HG02763 (cell line): ENCODE measurements at regions not wholly inside any gene's neighbourhood (a gene's known extent, or its start where the extent isn't known, plus 50 kb on each side); places are given as distances from the start of the nearest gene placed in this dataset.
"Not testable (repeated sequence)": the region's sequence is repeated elsewhere in the genome, so short reads cannot be mapped to it uniquely, and the experiment has no call there.

Experiments used
- ATAC-seq: cut with Tn5 transposase; IDR thresholded peaks from one replicate; pipeline ENCODE4 v1.9.1; 2021; ENCODE audit warnings: mild to moderate bottlenecking, moderate library complexity; ENCODE audit not compliant: unreplicated experiment

GRCh38 chr4:107470173-107470572 lies 249.9 kb downstream of the PAPSS1 start:
- no peak for ATAC-seq

DNA sequence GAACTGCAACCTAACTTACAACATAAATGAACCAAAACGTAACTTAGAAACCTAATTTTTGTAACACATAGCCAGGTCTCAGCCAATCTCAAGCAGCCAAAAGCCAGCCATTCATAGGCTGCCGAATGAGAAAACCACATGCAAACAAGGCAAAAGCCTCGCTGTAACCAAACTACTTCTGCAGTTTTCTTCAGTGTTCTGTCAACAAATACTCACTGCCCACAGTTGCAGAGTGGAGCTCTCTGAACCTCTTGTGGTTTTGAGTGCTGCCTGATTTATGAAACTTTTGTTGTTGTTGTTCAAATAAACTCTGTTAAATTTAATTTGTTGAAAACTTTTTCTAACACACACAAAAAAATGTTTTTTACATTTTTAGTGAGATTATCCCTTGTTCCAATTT lies 251.2 kb downstream of the PAPSS1 start:
- ATAC-seq = no peak

DNA sequence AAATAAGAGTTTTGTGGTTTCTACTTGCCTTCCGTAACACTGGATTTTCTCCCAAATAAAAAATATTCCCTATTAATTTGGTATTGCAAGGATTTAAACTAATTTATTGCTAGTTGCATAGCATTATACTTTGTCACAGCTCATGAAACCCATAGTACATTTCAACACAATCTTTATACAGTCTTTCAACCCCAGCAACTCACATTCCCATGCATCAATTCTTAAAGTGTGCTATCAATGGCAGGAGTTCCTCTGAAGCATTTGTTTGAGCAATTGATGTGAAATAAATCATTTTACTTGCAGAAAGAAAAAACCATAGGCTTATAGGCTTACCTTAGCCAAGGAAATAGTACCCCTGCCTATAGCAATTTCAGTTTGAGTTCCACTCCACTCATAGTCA lies 251.9 kb downstream of the PAPSS1 start:
- ATAC-seq = no peak

DNA sequence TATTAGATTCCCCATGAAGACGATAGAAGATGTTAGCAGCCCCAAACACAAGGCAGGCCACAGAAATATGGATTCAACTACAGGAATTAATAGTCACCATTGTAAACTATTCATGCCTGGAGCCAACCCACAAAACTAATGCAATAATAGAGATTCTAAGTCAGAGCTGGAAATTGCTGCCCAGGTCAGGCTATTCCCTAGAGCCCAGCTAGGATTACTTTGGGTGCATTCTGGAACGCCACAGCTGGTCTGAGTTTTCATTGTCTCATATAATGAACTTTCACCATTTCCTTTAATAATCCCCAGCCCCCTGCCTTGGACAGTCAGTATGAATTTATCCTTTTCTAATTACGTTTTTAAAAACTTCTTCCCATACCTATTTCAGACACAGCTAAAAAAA lies 252.6 kb downstream of the PAPSS1 start:
- no peak for ATAC-seq

GRCh38 chr4:107458194-107458593 lies 261.8 kb downstream of the PAPSS1 start:
- ATAC-seq = no peak

GRCh38 chr4:107453987-107454386 lies 266.0 kb downstream of the PAPSS1 start:
- ATAC-seq = no peak

GRCh38 chr4:107452717-107453630 lies 267.1 kb downstream of the PAPSS1 start:
- no peak for ATAC-seq

DNA sequence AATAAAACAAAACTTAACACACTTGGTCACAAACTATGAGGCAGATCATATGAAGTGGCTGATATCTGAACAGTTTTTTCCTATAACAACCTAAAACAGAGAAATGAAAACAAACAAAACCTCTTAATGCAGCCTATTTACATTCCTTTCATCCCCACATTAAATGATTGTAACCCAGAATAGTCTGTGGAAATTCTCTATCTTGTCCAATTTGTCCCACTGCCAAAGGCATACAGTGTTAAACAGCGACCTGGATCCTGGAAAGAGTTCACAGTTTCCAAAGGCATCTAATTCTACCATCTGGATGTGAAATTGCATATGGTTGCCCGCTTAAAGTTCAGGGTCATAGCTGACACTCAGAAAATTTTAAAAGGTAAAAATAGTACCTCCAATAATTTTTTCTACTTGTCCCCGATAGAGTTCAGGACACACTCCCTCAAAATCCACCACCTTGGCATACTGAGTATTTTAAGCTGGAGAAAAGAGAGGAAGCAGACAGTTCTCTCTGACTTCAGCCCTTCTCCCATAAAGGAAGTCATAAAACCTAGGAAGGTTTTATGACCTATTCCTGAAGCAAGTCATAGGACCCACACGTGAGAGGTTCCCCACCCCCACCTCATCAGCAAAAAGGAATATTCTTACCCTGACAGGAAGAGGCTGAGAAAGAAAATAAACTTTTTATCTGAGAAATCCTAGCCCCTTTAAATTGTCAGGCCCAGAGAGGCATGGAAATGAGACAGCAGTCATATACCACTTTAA lies 270.2 kb downstream of the PAPSS1 start:
- no peak for ATAC-seq

DNA sequence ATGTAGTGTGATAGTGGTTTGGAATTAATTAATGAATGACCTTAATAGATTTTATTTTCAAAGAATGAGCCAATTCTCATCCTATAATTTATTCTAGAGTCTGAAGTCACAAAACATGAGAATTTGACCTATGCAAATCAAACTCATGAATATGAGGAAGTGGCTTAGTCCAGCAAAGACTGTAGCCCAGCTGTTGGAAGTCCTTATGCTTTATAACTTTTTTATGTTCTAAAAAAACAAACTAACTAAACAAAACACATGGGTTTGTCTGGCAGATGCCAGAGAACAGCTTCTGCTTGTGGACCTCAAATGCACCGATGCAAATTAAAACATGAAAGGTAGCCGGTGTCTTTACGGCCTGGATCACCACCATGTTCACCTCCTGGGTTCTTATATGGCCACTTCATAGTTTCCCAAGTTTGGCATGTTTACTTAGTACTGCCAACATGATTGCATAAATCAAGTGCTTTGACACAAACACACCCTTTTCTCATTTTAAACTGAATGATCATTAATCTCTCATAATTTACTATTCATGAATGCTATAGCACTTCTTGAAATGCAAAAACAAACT lies 277.4 kb downstream of the PAPSS1 start:
- no peak for ATAC-seq

- no peak for ATAC-seq
Observed at GRCh38 chr4:107439401-107439800, 280.6 kb downstream of the PAPSS1 start.

DNA sequence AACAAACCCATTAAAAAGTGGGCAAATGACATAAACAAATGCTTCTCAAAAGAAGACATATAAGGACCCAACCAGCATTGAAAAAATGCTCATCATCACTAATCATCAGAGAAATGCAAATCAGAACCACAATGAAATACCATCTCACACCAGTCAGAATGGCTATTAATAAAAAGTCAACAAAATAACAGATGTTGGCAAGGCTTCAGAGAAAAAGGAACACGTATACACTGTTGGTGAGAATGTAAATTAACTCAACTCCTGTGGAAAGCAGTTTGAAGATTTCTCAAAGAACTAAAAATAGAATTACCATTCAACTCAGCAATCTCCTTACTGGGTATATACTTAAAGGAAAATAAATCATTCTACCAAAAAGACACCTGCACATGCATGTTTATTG lies 283.6 kb downstream of the PAPSS1 start:
- ATAC-seq = not testable (repeated sequence)

GRCh38 chr4:107432451-107432850 lies 287.6 kb downstream of the PAPSS1 start:
- ATAC-seq = no peak

GRCh38 chr4:107423677-107424405 lies 296.2 kb downstream of the PAPSS1 start:
- no peak for ATAC-seq

- ATAC-seq = not testable (repeated sequence)
Observed at GRCh38 chr4:107419536-107419935, 300.5 kb downstream of the PAPSS1 start.

- no peak for ATAC-seq
Observed at GRCh38 chr4:107419052-107419451, 301.0 kb downstream of the PAPSS1 start.

- not testable (repeated sequence) for ATAC-seq
Observed at GRCh38 chr4:107415490-107415889, 304.5 kb downstream of the PAPSS1 start.

DNA sequence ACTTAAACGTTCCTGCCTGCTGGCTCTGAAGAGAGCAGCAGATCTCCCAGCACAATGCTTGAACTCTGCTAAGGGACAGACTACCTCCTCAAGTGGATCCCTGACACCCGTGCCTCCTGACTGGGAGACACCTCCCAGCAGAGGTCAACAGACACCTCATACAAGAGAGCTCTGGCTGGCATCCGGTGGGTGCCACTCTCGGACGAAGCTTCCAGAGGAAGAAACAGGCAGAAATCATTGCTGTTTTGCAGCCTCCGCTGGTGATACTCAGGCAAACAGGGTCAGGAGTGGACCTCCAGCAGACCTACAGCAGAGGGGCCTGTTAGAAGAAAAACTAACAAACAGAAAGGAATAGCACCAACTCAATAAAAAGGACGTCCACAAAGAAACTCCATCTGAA lies 310.2 kb downstream of the PAPSS1 start:
- ATAC-seq = not testable (repeated sequence)

DNA sequence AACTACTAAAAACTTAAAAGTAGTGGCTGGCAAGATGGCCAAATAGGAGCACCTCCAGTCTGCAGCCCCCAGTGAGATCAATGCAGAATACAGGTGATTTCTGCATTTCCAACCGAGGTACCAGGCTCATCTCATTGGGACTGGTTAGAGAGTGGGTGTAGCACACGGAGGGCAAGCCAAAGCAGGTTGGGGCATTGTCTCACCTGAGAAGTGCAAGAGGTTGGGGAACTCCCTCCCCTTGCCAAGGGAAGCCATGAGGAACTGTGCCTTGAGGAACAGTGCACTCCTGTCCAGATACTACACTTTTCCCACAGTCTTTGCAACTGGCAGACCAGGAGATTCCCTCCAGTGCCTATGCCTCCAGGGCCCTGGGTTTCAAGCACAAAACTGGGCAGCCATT lies 311.1 kb downstream of the PAPSS1 start:
- no peak for ATAC-seq

- no peak for ATAC-seq
Observed at GRCh38 chr4:107404591-107405300, 315.3 kb downstream of the PAPSS1 start.

DNA sequence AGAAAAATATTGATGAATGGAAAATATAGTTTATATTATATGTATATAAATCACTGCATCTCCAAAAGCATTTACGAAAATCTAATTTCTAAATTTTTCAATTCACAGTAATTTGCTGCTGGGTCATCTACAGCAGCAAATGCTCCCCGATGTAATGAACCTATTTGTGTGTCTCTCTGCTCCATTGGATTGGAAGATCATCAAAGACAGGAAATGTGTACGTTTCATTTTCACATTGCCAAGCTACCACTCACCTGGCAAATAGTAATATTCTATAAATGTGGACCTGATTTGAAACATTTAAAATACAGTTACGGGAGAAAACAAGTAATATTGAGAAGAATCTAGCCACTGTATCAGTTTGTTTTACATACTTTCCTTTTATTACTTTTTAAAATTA lies 317.7 kb downstream of the PAPSS1 start:
- no peak for ATAC-seq
